Posterior cingulate gyrus (tissue), 11 donors: ENCODE measurements at regions not wholly inside any gene's neighbourhood (a gene's known extent, or its start where the extent isn't known, plus 50 kb on each side); places are given as distances from the start of the nearest gene placed in this dataset.

Experiments
- DNase-seq, 10 donors: peaks; one replicate each; pipeline versions ENCODE4 v3.0.0 to v3.0.0-alpha.2; 2020 to 2021; ENCODE audit warnings: mixed read lengths in 3 of 10
- intact Hi-C: fragments of 100-400 bp; cut with DNase I; formaldehyde crosslinking; loops from one replicate; pipeline ENCODE4 v1.15.1; 2023

DNA sequence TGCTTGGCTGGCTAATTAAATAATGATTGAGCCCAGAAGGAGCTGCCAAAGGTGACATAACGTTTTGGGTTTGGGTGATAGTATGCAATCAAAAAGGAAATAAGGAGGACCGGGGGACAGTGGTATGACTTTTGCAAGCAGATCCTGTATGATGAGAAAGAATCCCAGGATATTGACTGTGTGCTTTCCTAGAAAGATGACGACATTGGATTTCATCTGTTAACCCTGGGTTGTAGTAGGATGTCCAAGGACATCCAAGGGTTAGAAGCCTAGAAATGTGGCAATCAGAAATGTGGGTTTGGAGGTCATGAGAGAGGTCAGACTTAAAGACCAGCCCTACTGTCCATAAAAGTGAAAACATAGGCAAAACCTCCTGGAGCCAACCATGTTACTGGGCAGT lies 50.3 kb upstream of the HMHB1 start:
- intact Hi-C loops: no loop called here
- DNase-seq: no peak

- no peak for DNase-seq
- intact Hi-C loops: no loop called here
These were observed 51.2 kb upstream of the HMHB1 start for GRCh38 chr5:143760755-143761154.

DNA sequence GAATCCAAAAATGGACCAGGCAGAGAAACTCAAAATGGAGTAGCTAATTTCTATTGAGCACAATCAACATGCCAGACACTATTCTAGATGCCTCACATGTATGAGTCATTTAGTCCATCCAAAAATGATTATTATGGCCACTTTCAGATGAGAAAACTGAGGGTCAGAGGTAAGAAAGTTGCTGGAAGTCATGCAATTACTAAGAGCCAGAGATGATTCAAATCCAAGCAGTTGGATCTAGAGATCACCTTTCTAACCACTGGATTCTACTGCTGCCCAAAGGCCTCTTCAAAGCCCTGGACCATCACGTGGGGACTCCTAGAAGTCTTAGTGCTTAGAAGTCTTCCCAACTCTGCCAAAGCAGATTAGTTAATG lies 51.8 kb upstream of the HMHB1 start:
- intact Hi-C loops: no loop called here
- no peak for DNase-seq

- no peak for DNase-seq
- intact Hi-C loops: no loop called here
These were observed 52.4 kb upstream of the HMHB1 start for GRCh38 chr5:143759396-143760130.

DNA sequence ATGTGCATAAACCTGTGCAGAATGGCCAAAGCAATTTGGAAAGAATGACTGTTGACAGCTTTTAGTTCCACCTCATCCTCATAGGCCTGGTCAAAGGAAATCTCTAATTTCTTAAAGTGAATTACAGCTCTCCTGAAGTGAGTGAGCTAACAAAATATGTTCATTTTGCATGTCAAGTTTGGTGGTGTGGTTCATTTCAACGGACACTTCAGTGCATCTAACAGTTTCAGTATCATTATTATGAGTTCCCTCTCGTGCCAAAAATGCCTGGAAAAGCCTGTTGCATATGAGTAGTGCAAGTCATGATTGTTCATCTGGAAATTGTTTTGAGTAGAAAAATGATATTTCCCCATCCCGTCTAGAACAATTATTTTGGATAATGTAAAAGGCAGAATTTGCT lies 53.2 kb upstream of the HMHB1 start:
- no peak for DNase-seq
- intact Hi-C loops: no loop called here

DNA sequence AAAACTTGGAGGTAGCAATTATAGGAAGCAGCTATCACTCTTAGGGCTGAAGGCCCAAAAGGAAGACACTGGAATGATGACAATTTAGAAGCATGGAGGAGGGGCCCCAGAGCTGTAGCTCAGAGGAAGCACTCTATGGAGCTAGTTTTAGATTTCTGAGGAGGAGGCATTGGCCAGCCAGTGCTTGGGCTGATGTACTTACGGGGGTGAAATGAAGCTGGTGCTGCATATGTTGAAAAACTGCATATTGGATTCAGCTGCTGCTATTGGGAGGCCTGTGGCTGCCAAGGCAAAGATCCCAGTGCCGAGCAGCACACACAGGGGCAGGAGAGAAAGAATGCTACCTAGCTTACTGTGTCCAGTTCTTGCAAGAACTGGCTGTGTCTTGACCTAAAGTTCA lies 53.9 kb upstream of the HMHB1 start:
- intact Hi-C loops: no loop called here
- DNase-seq: peak in 8 of 10 donors; percentile 20 to 90 (median 46)

- intact Hi-C loops: no loop called here
- no peak for DNase-seq
These were observed 54.8 kb upstream of the HMHB1 start for GRCh38 chr5:143757116-143757515.

- intact Hi-C loops: no loop called here
These were observed 56.0 kb upstream of the HMHB1 start for GRCh38 chr5:143755966-143756365.

DNA sequence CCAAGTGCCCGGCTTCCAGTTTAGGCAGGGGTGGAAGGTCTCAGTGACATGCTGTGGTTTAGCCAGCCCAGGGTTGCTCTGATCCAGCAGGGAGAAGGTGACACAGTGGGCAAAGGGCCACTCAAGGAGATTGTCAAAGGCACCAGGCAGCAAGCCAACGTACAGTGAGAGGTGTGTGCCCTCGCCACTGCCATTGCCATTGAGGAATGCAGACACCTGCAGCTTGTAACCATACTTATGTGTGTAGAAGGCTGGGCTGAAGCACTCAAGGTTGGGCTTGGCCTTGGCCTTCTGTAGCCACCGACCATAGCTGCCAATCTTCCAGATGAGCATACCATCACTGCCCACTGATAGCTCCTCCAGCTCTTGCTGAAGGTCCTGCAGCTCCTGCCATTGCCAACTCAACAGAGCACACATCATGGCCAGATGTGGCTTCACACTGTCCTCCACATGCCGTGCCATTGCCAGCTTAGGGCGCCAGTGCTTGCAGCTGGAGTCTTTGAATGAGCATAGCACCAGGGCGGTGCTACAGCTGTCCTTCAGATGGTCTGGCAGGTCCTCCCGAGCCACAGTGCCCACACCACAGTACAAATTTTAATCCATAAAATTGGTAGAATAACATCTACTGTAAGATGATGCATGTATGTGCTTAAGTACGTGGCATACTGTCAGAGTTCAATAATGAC lies 59.7 kb upstream of the HMHB1 start:
- intact Hi-C loops: no loop called here
- no peak for DNase-seq

More at GRCh38 chr5:143755966-143756365, 56.0 kb upstream of the HMHB1 start:
- no peak for DNase-seq

DNA sequence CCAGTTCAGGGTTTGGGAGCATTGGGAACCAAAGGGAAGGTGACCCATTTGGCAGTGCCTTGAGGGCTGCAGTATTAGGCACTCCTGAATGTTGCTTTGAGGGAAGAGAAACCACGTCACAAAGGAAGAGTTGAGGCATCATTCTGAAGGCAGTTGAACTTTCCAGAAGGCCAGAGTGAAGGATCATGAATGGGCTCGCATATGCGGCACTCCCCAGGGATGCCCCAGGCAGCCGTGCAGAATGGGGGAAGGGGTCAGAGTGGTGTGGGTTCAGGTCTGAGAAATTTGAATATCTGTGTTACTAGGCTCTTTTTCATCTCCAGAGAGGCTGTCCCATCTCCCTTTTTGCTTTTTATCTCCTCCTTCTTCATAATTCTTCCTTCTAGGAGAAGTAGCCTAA lies 60.6 kb upstream of the HMHB1 start:
- intact Hi-C loops: no loop called here
- no peak for DNase-seq

DNA sequence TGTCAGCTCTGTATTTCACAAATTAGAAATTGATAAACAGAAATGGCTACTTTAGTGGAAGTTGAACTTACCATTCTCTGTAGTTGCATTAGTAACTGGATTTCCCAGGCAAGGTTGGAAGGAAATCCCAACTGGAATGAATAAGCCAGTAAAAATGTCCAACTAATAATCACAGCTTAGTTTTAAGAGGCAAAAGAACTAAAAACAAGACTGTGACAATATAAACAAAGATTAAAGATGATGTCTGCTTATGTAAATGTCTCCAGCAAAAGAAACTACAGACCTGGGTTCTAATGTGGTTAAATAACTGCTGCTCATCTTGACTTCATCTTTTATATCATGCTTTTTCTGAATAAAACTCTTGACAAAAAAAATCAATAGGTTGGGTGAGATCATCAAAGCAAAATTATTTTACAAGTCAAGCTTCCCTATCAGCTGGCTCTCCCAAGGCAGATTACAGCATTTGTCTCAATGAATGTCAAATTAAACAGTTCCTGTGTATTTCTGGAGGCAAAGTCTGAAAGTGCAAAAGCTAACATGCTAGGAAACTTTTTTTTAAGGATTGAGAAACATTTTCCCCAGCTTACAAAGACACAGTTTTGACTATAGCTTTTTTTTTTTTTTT lies 62.3 kb upstream of the HMHB1 start:
- no peak for DNase-seq
- intact Hi-C loops: no loop called here

- intact Hi-C loops: no loop called here
- no peak for DNase-seq
These were observed 63.4 kb upstream of the HMHB1 start for GRCh38 chr5:143748516-143748915.

GRCh38 chr5:143742951-143743350 lies 69.0 kb upstream of the HMHB1 start:
- DNase-seq: no peak
- intact Hi-C loops: no loop called here

DNA sequence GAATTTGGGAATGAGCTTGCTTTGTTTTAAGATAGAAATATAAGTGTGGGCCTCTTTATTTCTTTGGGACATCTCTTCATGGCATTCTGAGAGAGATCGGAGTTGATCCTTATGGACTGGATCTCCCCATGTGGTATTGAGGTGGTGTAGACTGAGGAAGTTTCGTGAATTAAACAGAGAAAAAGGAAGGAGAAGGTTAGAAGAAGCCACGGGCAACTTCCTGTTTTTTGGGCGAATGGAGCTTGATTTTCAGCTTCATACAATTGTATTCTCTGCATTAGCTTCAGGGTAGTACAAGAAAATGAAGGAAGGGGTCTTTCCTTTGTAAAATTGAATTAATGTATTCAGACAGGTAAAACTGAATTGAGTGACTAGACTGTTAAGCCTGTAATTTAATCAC lies 70.5 kb upstream of the HMHB1 start:
- no peak for DNase-seq
- intact Hi-C loops: no loop called here

DNA sequence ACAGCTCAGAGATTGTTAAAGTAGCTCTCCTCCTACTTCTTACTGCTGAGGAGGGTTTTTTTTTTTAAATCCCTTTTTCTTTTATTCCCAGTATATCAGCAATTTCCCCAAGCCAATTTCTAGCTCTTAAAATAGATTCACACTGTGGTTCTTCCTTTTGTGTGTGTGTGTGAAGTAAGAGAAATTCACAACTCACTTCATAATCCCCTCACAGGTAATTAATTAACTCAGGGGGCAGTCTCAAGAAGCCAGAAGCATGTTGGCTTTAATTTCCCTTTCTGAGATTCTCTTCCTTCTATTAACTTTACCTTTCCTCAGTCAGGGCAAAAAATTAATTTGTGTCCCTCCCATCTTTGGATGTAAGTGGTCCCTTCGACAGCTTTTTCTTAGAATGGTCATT lies 71.0 kb upstream of the HMHB1 start:
- DNase-seq: no peak
- intact Hi-C loops: no loop called here

DNA sequence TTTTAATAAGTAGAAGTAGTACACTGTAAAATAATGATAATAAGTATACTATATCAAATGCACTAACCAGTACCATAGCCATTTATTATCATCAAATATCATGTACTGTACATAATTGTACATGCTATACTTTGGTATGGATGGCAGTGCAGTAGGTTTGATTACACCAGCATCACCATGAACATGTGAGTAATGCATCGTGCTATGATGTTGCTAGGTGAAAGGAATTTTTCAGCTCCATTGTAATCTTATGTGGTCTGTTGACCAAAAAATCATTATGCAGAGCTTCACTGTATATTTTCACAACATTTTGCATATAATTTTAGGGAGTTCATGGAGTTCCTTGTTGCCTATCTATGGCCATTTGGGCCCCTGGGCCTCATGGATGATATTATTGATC lies 72.2 kb upstream of the HMHB1 start:
- DNase-seq: no peak
- intact Hi-C loops: no loop called here

DNA sequence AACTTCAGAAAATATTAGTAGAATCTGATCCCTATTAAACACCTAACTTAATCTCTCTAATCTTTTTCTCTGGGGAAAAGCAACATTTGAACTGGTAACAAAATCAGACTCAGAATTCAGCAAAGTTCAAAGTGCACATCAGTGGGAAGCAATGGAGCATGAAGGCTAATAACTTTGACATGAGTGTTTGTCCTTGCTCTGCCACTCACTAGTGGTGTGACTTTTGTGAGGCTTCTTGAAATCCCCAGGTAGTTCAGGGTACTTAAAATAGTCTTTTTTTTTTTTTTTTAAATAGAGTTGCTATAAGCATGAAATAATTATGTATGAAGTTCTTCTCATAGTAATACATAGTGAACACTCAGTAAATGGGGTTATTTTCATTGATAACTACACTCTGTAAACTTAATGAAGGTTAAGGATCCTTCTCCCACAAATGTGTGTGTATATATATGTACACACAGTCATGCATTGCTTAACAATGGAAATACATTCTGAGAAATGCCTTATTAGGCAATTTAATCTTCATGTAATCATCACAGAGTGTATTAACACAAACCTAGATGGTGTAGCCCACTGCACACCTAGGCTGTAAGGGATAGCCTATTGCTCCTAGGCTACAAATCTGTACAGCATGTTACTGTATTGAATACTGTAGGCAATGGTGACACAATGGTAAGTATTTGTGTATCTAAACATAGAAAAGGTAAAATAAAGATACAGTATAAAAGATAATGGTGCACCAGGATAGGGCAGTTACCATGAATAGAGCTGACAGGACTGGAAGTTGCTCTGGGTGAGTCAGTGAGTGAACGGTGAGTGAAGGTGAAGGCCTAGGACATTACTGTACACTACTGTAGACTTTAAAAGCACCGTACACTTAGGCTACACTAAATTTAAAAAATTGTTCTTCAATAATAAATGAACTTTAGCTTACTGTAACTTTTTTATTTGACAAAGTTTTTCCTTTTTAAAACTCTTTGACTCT lies 73.3 kb upstream of the HMHB1 start:
- intact Hi-C loops: no loop called here
- no peak for DNase-seq

- no peak for DNase-seq
- intact Hi-C loops: no loop called here
These were observed 74.9 kb upstream of the HMHB1 start for GRCh38 chr5:143737062-143737461.

DNA sequence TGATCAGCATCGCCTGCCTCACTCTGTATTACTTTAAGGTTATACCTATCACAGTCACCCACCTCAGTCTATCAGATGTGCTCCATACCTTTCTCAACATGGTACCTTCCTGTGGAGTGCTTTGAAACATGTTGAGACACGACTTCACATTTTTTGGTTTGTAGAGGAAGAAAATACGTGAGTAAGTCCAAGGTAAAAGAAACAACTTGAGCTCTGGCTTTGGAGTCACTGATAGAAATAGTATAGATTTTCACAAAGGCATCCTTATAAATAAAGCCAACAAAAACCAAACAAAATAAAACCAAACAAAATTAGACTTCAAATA lies 77.5 kb upstream of the HMHB1 start:
- intact Hi-C loops: no loop called here
- DNase-seq: no peak

DNA sequence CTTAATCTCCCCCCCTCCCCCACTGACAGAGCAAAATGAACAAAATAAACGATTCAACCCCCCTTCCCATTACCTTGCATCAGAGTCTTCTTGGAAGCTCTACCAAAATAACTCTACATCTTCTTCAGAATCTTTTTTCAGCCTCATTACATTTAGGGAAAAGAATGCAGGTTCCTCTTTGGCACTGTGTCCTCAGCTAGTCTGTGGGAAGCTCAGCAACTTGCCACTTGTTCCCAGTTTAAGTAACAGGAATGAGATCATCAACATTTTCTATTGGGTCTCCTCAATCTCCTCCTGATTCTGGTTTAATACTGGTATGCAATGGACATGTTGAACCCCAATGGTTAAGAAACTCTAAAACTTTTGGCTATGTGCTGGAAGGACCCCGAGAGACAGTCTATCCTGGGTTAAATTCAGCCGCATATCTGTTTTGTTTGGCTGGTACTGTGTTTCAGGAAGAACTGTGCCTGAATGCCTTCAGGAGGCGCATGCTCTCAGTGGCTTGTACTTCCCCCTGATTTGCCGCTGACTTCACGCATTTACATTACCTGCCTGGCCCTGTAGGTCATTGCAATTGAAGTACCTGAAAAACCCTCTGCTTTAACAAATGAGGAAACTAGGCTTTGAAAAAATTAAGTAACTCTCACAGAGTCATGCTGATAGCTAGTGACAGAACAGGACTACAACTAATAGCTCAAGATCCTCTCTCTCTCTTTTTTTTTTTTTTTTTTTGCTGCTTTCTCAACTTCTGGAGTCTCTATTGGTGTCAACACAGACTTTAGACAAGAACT lies 78.1 kb upstream of the HMHB1 start:
- intact Hi-C loops: no loop called here
- DNase-seq: peak in 1 of 10 donors; percentile 55
